Activated T-cell treated with anti-CD3 and anti-CD28 coated beads for 48 hours (primary cell): ENCODE measurements at regions not wholly inside any gene's neighbourhood (a gene's known extent, or its start where the extent isn't known, plus 50 kb on each side); places are given as distances from the start of the nearest gene placed in this dataset.

Experiments
- DNase-seq: peaks from one replicate; pipeline ENCODE4 v3.0.0-alpha.2; 2020; ENCODE audit warnings: low read depth

DNA sequence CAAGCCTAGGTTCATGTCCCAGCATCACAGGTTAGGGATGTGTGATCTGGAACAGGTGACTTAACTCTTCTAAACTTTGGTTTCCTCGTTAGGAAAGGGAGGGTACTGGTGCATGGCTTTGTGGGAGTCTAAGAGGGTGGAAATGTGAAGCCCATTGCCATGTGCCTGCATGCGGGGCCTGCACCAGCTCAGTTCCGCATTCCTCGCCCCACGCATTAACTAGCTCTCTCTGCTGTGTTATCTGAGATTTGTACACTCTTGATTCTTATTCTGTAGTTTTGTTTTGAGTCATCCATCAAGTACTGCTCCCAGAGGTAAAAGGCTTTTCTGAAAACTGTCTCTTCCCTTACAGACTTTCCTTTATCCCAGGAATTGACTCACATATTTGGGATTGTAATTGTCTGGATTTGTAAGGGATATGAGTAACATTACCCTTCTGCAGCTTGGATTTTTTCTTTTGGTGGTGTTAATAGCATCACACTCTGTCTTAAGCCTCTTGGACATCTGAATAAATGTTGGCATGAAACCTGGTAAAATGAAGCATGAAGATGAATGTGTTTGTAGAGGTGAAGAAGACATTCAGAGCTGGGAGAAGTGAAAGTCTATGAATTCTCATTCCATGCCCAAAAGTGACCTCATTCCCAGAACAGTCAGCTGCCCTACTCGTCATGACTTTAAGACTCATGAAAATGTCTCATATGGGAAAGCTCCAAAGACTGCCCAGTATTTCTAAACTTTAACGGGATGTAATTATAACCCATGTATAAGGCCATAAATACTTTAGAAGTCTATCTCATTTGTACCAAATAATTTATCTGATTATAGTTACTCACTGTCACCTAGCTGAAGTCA lies 357.3 kb downstream of the FOXA2 start:
- DNase-seq = no peak

DNA sequence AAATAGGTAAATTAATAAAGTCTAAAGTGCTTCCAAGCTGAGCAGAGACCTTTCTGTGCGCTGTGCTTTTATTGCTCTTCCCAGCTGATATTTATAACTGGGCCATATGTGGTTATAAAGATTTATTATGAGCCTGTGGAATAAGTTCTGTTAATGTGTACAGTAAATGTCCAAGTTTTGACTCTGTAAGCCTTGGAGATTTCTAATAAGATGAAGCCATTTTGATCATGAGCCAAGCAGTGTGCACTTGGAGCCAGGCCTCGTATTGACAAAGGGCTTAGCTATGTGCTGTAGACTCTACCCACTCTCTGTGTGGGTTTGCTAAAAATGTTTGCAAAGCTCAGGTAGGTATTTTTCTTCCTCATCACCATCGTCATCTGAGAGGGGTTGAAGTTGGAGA lies 361.1 kb downstream of the FOXA2 start:
- DNase-seq = no peak

DNA sequence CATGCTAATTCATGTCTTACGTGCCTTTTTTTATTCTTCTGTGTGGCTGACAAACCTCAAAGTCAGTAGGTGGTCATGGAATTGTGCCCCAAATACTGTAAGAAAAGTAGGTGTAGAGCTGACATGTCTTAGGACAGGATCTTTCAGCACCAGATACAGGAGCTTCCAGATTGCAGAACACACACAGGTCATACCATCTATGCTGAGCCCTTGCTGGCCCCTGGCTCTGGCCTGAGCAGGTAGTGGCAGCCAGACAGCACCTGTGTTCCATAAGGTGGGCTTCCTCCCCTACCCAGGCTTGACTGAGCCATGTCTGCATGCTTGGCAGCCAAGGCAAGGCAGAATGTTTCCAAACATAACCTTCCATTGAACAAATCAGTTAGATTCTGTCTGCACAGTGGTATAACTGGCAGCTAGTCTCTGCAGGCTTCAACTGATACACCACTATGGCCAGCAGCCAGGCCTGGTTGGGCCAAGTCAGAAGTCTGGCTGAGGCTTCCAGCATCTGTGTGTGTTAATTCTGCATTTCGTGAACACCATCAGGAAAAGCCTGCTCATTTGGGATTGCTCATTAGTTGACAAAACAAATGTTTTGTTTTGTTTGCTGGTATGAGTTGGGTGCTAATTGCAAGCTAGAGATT lies 366.5 kb downstream of the FOXA2 start:
- DNase-seq = no peak

DNA sequence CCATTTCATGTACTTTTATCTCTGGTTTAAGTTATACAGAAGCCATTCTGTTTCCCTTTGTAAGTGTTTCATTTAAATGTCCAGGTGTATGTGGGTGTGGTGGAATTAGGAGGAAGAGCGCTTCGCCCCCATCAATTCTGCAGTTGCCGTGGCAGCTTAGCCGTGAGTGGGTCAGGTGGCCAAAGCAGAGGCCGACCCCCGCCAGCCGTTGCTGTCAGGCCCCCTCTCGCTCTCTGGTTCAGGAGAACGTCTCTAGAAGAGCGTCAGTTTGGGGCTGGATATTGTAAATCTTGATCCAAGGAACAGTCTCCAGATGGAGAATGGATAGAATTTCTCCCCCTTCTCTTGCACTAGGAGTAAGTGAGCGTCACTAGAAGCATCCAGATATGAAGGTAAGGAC lies 367.4 kb downstream of the FOXA2 start:
- DNase-seq = no peak

DNA sequence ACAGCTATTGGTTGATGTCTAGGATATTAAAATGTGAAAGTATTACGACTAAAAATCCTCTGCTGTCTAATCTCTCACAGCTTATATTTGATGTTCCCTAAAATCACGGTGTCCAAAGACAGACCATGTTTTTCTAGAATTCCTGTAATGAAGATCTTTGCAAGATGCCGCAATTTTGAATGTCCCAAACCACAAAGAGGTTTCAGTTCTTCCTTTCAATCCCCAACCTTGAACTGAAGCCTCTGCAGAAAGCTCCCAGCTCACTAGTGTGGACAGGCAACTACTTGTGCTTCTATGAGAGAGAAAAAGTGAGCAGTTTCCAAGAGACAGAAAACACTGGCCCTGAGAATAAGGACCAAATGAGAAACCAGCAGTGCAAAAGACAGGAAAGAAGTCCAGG lies 370.1 kb downstream of the FOXA2 start:
- no peak for DNase-seq

DNA sequence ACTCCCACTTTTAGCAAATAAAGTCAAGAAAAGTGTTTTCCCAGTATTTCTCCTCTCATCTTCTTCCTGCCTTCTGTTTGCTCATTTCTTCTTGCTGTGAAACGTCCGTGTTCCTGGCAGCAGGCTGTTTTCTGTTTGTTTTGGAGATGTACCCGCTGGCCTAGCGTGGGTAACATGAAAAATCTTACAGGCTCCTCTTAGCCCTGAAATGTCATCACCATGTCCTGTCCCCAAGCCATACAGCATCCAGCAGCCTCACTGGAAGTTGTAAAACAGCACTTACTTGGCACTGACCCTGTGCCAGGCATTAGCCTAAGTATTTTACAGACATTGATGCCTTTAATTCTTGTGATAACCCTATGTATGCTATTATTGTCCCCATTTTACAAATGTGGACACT lies 371.1 kb downstream of the FOXA2 start:
- DNase-seq = no peak

DNA sequence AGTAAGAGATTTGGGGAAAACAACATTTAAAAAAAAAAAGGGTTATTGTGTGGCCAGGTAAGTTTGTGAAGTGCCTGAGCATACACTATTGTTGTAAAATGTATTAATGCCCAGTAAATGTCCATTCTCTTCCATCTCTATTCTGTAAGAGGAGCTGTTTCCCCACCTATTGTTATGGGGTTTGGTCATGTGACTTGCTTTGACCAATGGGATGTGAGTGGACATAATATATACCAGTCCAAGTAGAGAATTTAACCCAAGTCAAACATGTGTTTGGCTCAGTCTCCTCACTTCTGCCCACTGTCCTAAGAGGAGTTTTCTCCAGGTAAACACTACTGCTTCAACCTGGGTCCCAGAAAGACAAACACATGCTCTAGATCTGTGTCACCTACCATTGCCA lies 377.1 kb downstream of the FOXA2 start:
- DNase-seq = no peak

DNA sequence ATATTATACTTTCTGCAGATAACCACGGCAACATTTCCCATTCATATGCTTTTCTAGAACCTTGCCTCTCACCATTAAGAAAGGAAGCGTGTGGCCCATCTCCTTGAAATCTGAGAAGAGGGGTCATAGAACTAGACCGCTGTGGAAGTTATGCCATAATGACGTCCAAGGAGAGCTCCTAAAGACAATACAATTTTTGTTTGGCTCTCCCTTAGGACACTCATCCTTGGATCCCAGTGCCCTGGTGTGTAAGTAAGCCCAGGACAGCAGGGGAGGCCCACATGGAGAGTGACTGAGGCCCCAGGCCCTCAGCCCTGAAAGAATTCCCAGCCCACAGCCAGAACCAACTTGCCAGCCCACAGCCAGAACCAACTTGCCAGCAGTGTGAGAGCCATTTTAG lies 379.6 kb downstream of the FOXA2 start:
- DNase-seq = no peak

DNA sequence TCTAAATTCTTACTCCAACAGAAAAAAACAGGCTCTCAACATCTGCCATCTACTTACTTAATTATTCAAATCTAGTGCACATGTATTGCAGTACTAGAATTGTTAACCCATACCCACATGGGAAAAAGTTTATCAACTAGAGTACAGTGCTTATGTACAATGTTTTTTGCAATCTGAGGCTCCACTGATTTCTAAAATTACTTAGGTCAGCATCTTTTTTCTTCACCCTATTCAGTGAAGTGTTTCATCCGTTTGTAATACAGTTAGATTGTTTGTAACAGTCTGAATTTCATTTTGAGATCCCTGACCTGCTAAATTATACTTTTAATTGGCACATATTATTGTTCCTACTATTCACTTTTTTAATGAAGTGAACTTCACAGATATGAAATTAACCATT lies 402.2 kb downstream of the FOXA2 start:
- no peak for DNase-seq

DNA sequence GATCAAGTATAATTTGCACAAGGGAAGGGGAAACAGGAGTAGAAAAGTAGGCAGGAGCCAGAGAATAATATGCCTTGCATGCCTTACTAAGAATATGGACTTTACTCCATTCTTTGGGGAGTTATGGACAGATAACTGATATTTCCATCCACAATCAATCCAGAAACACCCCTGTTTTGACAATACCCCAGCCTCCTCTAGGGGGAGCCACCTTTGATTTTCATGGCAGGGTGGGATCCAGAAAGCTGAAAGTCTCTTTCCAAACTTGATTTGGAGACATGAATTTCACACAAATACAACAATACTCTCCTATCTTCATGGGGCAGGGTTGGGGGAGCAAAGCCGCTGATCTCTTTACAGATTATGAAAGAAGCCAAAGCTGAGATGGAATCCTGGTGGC lies 404.1 kb downstream of the FOXA2 start:
- no peak for DNase-seq

DNA sequence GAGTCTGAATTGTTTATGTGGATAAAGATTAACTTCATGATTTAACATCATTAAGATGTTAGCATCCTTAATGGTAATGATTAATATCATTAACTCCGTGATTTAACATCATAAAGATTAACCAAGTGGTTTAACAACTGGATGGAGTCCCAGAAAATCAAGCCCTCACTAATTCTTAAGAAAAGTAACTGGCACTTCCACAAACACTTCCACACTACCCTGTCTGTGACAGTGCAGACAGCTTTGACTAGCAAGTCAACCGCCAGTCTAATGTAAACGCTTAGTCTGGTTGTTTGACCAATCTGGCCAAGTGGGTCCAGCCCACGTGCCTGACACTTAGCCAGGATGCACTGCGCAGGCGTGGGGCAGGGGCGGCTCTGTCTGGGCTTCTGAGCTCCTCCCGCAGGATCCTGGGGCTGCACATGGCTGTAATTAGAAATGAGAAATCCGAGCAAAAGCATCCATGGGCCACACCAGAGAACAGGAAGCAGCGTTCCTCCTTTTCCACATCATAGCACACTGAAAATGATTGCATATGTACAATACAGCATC lies 424.2 kb downstream of the FOXA2 start:
- no peak for DNase-seq

DNA sequence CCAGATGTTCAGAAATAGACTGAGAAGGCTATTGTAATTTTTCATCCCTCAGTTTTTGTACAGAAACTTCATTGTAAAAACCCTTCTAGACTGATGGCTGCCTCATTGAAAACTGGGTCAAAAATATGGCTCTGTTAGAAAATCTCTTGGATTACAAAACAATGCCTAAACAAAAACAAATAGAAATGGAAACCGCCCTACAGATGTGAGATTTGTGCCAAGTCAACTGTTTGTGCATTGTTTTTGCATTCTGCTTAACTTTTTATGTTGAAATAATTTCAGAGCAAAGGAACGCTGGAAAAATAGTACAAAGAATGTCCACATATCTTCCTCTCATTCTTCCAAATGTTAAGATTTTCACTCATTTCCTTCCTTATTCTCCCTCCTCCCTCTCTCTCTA lies 425.1 kb downstream of the FOXA2 start:
- no peak for DNase-seq

DNA sequence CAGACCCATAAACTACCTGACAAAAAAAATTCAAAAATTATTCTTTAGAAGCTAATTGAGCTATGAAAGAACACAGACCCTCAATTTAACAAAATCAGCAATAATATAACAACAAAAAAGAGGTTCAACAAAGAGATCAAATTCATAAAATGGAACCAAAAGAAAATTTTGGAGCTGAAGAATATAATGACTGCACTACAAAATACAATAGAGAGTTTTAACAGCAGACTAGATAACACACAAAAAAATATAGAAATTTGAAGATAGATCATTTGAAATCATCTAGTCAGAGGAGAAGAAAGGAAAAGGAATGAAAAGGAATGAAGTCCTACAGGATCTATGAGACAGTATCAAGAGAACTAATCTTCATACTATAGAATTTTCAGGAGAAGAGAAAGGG lies 422.1 kb downstream of the PAX1 start:
- DNase-seq = no peak

DNA sequence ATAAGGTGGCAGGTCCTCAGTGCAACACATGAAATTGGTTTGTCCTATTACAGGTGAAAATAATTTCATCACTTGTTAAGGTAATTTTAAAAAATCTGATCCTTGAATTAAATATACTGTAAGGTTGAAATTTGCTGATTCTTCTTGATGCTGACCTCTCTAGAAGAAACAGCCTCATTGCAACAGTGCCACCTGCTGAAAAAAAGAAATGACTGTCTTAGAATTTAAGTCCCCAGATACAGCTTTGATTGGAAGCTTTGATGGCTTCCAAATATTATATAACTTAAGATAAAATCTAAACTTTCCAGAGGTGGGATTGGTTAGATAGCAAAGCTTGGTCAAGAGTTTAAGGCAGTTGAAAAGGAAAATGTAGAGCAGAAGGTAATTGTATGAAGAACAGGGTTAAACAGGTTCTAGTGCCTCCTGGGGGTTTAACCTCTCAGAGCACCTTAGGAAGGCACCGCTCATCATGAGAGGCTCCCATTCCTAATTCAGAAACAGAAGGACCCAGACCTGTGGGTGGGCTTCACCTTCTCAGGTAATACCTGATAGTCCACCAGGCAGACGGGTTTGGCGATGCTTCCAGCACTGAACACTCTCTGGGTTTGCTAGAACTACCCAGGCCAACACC lies 401.0 kb downstream of the PAX1 start:
- DNase-seq = no peak

DNA sequence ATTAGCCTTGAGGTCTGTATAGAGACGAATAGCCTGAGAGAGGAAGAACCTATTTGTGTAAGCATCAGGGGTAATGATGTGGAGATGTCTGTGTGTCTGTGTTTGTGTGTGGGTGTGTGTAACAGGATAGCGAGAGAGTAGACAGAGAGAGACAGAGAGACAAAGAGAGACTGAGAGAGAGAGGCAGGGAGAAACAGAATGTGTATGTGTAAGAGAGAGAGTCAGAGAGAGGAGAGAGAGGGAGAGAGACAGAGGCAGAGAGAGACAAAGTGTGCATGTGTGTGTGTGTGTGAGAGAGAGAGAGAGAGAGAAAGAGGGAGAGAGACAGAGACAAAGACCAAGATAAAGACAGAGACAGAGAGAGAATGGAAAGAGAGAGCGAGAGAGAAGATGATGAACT lies 396.1 kb downstream of the PAX1 start:
- no peak for DNase-seq

DNA sequence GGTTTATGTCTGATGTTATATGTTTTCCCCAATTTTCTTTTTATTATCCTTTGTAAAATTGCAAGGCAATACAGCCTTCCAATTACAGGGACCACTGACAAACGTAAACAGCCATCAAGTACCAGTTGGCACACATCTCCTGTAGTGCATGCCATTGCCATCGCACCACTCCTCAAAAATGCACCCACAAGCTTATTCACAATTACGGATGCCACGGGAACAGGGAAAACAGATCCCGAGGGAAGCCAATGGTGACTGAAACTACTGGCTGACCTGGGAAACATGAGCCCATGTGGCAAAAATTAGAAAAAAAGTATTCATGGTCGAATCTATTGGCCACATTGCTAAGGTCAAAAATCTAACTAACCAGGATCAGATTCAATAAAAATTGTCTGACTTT lies 395.2 kb downstream of the PAX1 start:
- DNase-seq = no peak

DNA sequence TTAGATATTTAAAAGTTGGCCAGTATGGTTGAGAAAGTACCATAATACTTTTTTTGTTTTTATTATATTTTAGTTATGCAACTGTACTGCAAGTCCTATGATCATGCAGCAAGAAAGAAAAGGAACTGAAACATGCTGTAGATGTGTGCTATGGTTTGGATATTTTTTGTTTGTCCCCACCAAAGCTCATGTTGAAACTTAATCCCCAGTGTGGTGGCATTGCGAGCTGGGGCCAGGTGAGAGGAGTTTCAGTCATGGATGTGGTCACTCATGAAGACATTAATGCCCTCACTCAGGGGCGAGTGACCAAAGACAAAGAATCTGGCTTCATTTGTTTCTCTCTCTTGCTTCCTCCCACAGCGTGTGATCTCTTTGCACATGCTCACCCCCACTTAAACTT lies 393.9 kb downstream of the PAX1 start:
- DNase-seq = no peak

DNA sequence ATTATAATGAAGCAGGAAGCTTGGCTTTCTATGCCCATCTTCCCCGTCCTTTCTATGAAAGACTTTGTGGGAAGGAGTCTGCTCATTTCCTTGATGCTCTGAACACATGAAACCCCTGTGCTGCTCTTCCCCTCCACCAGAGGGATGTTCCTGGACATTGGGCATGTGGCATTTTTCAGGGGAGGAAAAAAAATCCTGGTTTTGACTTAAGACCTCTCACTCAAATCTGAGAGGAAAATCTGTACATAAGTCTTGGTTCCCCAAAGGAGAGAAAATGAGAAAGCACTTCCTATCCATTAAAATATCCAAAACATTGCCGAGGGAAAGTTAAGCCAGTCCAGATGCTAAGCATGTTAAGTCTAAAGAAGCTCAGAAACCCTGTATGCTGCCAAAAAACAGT lies 393.0 kb downstream of the PAX1 start:
- no peak for DNase-seq

DNA sequence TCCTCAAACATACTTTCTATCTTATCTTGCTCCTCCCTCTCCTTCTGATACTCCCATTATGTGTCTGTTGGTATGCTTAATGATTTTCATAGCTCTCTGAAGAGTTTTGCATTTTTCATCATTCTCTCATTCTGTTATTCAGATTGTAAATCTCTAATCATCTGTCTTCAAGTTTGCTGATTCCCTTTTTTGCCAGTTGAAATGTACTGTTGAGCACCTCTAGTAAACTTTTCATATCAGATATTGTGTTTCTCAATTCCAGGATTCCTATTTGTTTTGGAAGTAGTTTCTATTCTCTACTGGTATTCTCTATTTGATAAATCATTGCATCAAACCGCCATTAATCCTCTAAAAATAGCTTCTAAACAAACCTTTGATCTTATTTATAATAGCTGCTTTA lies 387.7 kb downstream of the PAX1 start:
- DNase-seq = no peak

DNA sequence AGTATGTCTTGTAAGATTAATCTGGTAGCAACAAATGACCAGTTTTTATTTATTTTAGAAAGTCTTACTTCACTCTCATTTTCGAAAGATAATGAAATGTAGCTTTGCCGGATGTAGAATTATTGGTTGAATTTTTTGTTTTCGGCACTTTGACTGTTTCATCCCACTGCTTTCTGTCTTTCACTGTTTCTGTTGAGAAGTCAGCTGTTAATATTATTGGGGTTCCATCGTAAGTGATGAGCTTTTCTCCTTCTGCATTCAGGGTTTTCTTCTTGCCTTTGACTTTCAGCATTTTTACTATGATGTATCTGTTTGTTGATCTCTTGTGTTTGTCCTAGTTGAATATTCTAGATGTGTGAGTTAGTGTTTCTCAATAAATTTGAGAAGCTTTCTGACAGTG lies 383.4 kb downstream of the PAX1 start:
- DNase-seq = no peak

DNA sequence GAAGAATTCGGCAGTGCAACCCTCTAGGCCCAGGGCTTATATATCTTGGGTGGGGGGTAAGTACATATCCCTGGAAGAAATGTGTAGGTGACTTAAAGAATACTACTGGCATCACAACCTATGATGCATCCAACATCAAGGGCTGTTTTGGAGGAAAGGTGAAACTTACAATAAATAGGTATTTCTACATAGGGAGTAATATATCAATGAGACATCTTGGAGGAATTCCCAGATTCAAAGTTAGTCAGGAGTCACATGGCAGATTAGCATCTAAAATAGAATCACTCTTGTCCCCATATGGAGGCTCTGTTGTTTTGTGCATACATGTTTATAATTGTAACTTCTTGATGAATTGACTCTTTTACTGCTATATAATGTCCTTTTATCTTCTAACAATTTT lies 375.5 kb downstream of the PAX1 start:
- no peak for DNase-seq

DNA sequence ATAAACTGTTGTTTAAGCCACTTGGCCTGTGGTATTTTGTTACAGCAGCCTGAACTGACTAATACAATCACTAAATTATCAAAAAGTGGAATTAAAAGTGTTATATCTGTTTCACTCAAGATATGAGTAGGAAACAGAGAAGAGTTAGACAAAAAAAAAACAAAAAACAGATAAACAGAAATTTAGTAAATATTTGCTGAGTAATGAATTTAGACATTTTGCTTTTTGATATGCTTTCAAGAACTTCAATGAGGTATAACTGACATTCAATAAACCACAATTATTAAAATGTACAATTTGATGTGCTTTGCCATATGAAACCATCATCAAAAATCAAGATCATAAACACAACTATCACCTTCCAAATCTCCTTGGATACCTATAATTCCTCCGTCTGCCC lies 369.2 kb downstream of the PAX1 start:
- DNase-seq = no peak

DNA sequence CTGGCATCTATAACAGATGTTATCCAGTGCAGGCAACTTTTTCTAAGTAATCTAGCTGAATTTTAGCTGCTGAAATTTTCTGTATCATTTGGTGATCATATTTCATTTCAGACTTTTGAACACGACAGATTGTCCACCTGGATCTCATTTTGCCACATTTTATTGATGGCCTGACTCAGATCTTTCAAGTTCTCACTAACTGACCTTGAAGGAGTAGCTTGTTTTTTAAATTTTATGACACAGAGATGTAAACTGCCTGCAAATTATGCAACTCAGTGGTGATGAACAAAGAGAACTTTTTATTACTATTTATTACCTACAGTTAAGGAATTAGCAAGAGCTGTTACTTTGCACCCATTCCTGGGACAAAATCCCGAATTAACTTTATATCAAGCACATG lies 366.4 kb downstream of the PAX1 start:
- DNase-seq = no peak
